T1000 (cell line): ENCODE measurements at regions not wholly inside any gene's neighbourhood (a gene's known extent, or its start where the extent isn't known, plus 50 kb on each side); places are given as distances from the start of the nearest gene placed in this dataset.

Experiments
- DNase-seq: peaks from one replicate; lab custom pipeline; 2025; ENCODE audit warnings: mixed read lengths; lab: John Stamatoyannopoulos, UW

DNA sequence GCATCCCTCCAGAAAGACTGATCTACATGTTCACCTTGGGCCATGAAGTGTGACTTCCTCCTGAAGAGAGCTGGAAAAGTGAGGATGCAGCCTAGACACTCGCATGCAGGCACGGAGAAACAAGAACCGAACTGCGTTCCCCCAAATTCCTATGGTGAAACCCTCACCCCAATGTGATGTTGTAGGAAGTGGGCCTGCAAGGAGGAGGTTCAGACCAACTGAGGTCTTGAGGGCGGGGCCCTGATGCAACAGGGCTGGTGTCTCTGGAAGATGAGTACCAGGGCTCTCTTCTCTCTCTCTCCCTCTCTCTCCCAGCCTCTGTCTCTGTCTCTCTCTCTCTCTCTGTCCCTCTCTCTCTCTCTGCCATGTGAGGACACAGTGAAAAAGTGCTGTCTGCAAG lies 501.1 kb downstream of the BRD1 start:
- no peak for DNase-seq

- DNase-seq, result no peak
Observed at GRCh38 chr22:49325531-49326395, 501.9 kb downstream of the BRD1 start.

- DNase-seq, result no peak
Observed at GRCh38 chr22:49324527-49325491, 502.9 kb downstream of the BRD1 start.

DNA sequence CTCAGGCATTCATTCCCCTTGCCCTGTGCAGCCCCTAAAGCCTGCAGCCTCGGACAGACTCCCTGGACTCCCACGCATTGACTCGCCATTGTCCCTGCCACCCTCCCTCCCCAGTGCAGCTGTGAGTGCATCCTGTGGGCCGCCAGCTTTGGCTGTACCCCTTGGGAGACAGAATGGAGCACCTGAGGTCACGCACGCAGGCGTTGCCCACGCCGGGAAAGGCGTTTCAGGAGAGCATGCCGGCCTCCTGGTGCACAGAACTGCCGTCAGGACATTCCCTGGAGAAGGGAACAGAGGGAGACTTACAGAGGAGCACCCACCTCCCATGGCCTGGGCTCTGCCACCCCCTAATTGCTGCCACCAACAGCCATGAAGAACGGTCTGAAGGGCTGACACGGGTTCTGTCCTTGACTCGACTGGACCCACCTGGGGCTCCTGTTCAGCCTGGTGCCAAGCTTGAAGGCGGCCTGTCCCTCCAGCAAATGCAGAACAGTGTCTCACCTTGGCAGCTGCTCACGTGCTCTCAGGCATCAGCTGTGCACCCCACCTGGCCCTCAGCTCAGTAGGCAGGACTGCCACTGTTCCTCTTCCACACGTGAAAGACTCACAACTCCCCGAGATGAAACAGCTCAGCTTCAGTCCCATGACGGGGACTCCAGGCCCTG lies 503.8 kb downstream of the BRD1 start:
- DNase-seq, result no peak

DNA sequence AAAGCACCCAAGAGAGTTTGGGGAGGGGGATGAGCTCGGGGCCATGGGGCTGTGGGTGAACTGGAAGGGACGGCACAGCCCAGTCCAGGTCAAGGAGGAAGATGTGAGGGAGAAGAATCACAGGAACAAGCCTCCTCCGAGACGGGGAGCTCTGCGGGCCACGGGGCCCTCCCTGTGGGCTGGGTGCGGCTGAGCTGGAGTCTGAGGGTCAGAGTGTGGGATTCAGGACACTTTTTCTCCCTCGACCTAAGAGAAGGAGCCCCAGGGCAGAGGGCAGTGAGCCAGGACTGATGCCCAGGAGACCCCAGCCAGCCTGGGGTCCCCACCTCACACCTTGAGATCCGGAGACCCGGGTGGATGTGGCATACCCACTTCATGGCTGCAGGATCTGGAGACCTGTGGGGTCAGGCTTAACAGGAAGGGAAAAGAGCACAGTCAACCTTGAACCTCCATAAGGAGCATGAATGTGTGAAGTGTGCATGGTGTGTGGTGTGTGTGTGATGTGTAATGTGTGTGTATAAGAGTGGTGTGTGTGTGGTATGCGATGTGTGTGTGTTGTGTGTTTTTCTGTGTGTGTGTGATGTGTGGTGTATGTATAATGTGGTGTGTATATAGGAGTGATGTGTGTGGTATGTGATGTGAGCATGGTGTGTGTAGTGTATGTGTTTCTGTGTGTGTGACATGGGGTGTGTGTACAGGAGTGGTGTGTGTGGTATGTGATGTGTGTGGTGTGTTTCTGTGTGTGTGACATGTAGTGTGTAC lies 504.6 kb downstream of the BRD1 start:
- no peak for DNase-seq

DNA sequence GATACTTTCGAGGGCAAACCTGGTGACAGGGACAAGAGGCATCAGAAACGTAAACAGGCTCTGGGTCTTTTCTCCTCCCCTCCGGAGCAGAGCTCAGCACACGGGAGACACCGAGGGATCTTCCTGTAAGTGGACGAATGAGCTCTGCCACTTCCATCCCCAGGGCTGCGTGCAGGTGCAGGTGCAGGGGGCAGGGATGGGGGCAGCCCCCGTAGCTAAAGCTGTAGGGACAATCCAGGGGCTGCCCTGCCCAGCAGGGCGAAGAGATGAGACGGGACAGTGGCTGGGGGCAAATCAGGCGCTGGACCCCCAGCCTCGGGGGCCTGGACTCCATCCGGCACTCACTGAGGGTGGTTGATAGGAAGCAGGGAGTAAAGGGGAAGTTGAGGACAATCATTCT lies 505.4 kb downstream of the BRD1 start:
- DNase-seq, result no peak

DNA sequence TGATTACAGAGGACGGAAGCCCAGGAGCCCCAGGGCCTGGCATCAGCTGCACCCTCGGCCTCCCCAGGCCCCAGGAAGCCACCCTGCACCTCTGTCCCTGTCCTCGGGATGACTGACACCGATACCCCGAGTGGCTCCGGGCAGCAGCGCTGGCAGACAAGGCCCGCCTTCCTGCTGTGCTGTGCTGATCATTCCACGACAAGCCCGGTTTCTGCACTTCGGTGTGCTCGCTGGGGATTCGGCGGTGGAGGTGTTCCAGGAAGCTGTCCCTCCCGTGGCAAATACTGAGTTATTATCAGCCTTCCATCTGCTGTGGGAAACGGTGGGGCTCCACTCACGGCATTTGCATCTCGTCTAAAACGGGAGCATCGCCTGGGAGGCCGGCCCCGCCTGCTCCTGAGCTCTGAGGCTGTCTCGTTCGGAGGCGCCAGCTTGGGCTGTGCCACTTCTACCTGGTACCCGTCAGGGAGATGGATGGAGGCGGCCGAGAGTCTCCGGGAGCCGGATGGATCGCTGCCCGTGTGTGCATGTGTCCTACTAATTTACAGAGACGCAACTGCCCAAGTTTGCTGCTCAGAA lies 506.1 kb downstream of the BRD1 start:
- no peak for DNase-seq

DNA sequence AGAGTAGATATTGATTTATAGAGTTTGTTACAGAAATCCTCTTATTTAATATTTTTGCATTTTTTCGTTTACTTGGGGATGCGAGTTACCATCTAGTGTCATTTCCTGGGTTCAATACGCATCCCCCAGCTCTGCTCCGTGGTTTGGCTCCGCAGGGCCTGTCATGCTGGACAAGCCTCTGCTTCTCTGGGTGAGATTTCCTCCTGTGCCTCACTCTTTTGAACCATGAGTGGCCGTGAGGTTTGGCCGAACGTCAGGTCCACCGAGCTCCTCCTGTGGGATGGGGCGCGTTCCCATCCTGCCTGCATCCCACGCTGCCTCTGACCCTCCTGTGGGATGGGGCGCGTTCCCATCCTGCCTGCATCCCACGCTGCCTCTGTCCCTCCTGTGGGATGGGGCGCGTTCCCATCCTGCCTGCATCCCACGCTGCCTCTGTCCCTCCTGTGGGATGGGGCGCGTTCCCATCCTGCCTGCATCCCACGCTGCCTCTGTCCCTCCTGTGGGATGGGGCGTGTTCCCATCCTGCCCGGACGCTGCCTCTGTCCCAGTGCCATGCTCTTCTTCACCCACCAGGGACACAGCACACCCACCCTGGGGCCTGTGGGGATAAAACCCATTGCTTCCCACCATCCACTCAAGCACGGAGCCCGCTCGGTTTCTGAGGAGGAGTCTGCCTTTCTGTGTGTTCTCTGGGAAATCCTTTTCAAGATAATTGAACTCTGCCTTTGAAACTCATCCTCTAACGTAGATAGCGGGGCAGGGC lies 506.8 kb downstream of the BRD1 start:
- no peak for DNase-seq

GRCh38 chr22:49317369-49317768 lies 510.3 kb downstream of the BRD1 start:
- no peak for DNase-seq

- no peak for DNase-seq
Observed at GRCh38 chr22:49312601-49313000, 515.1 kb downstream of the BRD1 start.

GRCh38 chr22:49310354-49310753 lies 517.3 kb downstream of the BRD1 start:
- no peak for DNase-seq

DNA sequence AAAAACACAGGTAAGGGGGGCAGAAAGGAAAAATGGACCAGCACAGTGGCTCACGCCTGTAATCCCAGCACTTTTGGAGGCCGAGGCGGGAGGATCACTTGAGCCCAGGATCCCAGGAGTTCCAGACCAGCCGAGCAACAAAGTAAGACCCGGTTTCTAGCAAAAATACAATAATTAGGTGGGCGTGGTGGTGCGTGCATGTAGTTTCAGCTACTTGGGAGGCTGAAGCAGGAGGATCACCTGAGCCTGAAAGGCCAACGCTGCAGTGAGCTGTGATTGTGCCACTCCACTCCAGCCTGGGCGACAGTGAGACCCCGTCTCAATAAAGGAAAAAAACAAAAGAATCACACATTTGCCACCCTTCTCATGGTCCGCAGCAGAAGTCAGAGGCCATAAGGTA lies 519.4 kb downstream of the BRD1 start:
- no peak for DNase-seq

DNA sequence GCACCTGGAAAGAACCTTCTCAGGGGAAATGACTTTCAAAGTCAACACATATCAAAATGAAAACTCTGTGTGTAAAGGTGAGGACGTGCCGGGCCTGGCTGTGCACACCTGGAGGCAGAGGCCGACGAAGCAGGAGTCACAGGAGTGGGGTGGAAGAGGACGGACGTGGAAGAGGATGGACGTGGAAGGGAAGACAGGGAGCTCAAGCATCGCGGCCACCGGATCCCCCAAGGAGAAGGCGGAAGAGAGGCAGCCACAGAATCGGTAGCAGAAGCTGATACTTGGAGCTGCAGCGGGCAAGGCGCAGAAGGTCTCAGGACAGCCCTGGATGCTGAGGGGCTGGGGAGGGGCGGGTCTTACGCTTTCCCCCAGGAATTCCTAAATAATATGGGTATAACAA lies 519.8 kb downstream of the BRD1 start:
- no peak for DNase-seq

GRCh38 chr22:49307481-49307830 lies 520.2 kb downstream of the BRD1 start:
- DNase-seq, result no peak

DNA sequence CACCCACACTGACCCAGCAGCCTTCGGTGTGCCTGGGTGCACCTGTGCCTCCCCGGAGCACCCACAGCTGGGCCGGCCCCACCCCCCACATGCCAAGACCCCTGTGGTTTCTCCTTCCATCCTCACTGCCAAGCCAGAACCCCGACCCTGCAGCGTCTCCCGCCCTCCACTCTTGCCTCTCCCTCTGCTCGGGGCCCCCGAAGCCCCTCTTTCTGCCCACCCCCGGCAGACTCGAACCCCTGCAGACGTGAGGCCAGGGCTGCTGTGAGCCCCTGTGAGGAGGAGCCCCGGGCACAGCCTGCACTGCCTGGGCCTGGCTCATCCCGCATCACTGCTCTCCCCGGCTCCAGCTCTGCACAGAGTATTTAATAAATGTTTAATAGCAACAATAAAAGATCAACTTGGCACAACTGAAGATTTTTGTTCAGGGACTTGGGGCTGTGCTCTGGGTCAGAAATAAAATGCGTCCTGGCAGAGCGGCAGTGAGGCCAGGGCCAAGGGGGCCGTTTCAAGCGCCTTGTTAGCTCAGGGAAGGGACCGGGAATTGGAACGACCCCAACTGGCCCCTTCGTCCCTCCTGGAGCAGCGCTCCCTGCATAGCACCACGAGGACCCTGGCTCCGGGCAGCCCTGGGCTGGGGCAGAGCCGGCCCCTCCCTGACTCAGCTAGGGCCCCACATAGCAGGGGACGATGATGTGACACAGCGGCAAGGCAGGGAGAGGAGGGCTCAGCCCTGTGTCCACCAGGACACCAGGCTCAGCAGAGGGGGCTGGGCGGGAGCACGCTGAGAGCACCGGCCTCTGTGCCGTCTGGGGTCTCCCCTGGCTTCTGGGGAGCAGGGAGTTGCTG lies 520.8 kb downstream of the BRD1 start:
- no peak for DNase-seq

DNA sequence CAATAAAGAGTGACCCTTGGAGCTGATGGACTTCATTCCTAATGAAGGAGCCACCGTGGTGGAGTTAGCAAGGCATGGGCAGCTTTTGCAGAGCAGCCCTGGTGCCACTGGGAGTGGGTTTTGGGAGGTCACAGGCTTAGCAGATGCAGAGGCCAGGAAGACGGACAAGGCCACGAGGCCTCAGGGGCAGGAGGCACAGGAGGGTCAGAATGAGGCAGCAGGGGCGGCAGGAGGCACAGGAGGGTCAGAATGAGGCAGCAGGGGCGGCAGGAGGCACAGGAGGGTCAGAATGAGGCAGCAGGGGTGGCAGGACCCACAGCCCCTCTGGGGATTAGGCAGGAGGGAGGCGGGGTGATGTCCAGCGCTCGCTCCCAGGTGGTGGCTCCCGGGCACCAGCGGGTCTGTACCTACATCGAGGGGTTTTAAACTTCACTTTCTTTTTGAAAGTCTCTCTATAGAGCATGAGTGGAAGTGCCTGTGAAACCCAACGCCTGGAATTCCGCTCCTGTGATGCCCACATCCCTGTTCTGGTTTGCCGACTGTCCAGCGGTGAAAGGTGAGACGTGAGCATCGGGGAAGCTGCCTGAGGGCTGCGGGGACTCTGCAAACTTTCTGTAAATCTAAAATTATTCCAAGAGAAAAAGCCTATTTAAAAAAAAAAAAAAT lies 521.6 kb downstream of the BRD1 start:
- DNase-seq, result no peak

GRCh38 chr22:49305214-49305965 lies 522.3 kb downstream of the BRD1 start:
- DNase-seq, result no peak

GRCh38 chr22:49303781-49304461 lies 523.8 kb downstream of the BRD1 start:
- no peak for DNase-seq
